Activated naive CD8-positive, alpha-beta T cell treated with anti-CD3 and anti-CD28 coated beads, Interleukin-2, amount 50 U/mL, for 24 hours (primary cell): ENCODE measurements at regions not wholly inside any gene's neighbourhood (a gene's known extent, or its start where the extent isn't known, plus 50 kb on each side); places are given as distances from the start of the nearest gene placed in this dataset.
A peak's percentile ranks its signal among the peaks of the same experiment; 100 is the strongest.

Experiments used
- ATAC-seq: fragments of 150-1000 bp; cut with Tn5 transposase; one replicate; pipeline ENCODE4 v1.10.0; 2021
- DNase-seq: peaks from one replicate; pipeline ENCODE4 v3.0.0; 2021
- H3K27ac Mint-ChIP-seq: one replicate; pipeline ENCODE4 v1.8.0; 2021; ENCODE audit warnings: mild to moderate bottlenecking, mixed read lengths
- H3K27me3 Mint-ChIP-seq: one replicate; pipeline ENCODE4 v1.8.0; 2021; ENCODE audit warnings: mixed read lengths
- H3K36me3 Mint-ChIP-seq: one replicate; pipeline ENCODE4 v1.8.0; 2021; ENCODE audit warnings: low read depth, mixed read lengths
- H3K4me1 Mint-ChIP-seq: one replicate; pipeline ENCODE4 v1.8.0; 2021; ENCODE audit warnings: mixed read lengths
- H3K4me3 Mint-ChIP-seq: one replicate; pipeline ENCODE4 v1.8.0; 2021; ENCODE audit warnings: mild to moderate bottlenecking, moderate library complexity, mixed read lengths
- H3K9me3 Mint-ChIP-seq: one replicate; pipeline ENCODE4 v1.8.0; 2021; ENCODE audit warnings: mixed read lengths

- Mint-ChIP-seq H3K4me1 (no peaks in the 10 kb centered on the region), H3K36me3 (no peaks in the 10 kb centered on the region), H3K27ac (no peak overlapping the region), H3K4me3 (no peak overlapping the region), H3K27me3 (peaks cover 19% of the 10 kb centered on the region), H3K9me3 (peaks cover under 1% of the 10 kb centered on the region)
- no peak for DNase-seq
- ATAC-seq = no peak
These were observed 93.9 kb downstream of the MATN1 start for GRCh38 chr1:30629501-30629900.

GRCh38 chr1:30627994-30628393 is 95.4 kb downstream of the MATN1 start:
- H3K9me3 Mint-ChIP-seq = peaks cover 13% of the 10 kb centered on the region
- no peaks in the 10 kb centered on the region for H3K4me1 Mint-ChIP-seq
- DNase-seq (no peak), ATAC-seq (no peak)
- H3K4me3 Mint-ChIP-seq = no peak overlapping the region
- no peaks in the 10 kb centered on the region for H3K36me3 Mint-ChIP-seq
- peaks cover 21% of the 10 kb centered on the region for H3K27me3 Mint-ChIP-seq
- no peak overlapping the region for H3K27ac Mint-ChIP-seq

- no peak overlapping the region for H3K27ac Mint-ChIP-seq
- ATAC-seq = no peak
- DNase-seq = no peak
- no peaks in the 10 kb centered on the region for H3K36me3 Mint-ChIP-seq
- H3K4me1 Mint-ChIP-seq = no peaks in the 10 kb centered on the region
- peaks cover 19% of the 10 kb centered on the region for H3K27me3 Mint-ChIP-seq
- H3K9me3 Mint-ChIP-seq = peaks cover 18% of the 10 kb centered on the region
- H3K4me3 Mint-ChIP-seq = no peak overlapping the region
These were observed 96.2 kb downstream of the MATN1 start for GRCh38 chr1:30627206-30627605.

- H3K9me3 Mint-ChIP-seq = peaks cover 19% of the 10 kb centered on the region
- H3K27me3 Mint-ChIP-seq = peaks cover 27% of the 10 kb centered on the region
- no peak overlapping the region for H3K27ac Mint-ChIP-seq
- ATAC-seq (no peak), DNase-seq (no peak)
- H3K4me1 Mint-ChIP-seq = peaks cover under 1% of the 10 kb centered on the region
- no peak overlapping the region for H3K4me3 Mint-ChIP-seq
- H3K36me3 Mint-ChIP-seq = no peaks in the 10 kb centered on the region
These were observed 100.0 kb downstream of the MATN1 start for GRCh38 chr1:30623431-30623830.

- no peak overlapping the region for H3K27ac Mint-ChIP-seq
These were observed 103.8 kb downstream of the MATN1 start for GRCh38 chr1:30619619-30620018.

GRCh38 chr1:30618335-30618747 is 105.0 kb downstream of the MATN1 start:
- Mint-ChIP-seq H3K4me3 (no peak overlapping the region), H3K4me1 (peaks cover 3% of the 10 kb centered on the region), H3K36me3 (no peaks in the 10 kb centered on the region), H3K27me3 (peaks cover 27% of the 10 kb centered on the region), H3K9me3 (peaks cover 9% of the 10 kb centered on the region), H3K27ac (no peak overlapping the region)
- DNase-seq (no peak), ATAC-seq (peak; percentile 67)

More at GRCh38 chr1:30619619-30620018, 103.8 kb downstream of the MATN1 start:
- H3K36me3 Mint-ChIP-seq = no peaks in the 10 kb centered on the region
- ATAC-seq = no peak
- H3K27me3 Mint-ChIP-seq = peaks cover 26% of the 10 kb centered on the region
- DNase-seq = no peak
- H3K4me3 Mint-ChIP-seq = no peak overlapping the region
- peaks cover 19% of the 10 kb centered on the region for H3K9me3 Mint-ChIP-seq
- peaks cover 3% of the 10 kb centered on the region for H3K4me1 Mint-ChIP-seq

GRCh38 chr1:30616759-30617158 is 106.6 kb downstream of the MATN1 start:
- no peak overlapping the region for H3K4me3 Mint-ChIP-seq
- no peaks in the 10 kb centered on the region for H3K36me3 Mint-ChIP-seq
- H3K27me3 Mint-ChIP-seq = peaks cover 23% of the 10 kb centered on the region
- H3K4me1 Mint-ChIP-seq = peaks cover 3% of the 10 kb centered on the region
- H3K27ac Mint-ChIP-seq = no peak overlapping the region
- no peak for ATAC-seq
- no peaks in the 10 kb centered on the region for H3K9me3 Mint-ChIP-seq
- no peak for DNase-seq

- H3K4me3 Mint-ChIP-seq = no peak overlapping the region
- no peak overlapping the region for H3K27ac Mint-ChIP-seq
- DNase-seq (no peak), ATAC-seq (no peak)
- H3K36me3 Mint-ChIP-seq = no peaks in the 10 kb centered on the region
- H3K27me3 Mint-ChIP-seq = peaks cover 26% of the 10 kb centered on the region
- no peaks in the 10 kb centered on the region for H3K9me3 Mint-ChIP-seq
- peaks cover 3% of the 10 kb centered on the region for H3K4me1 Mint-ChIP-seq
These were observed 107.4 kb downstream of the MATN1 start for GRCh38 chr1:30615816-30616590.

GRCh38 chr1:30615076-30615795 is 108.1 kb downstream of the MATN1 start:
- H3K27ac Mint-ChIP-seq = no peak overlapping the region
- ATAC-seq (no peak), DNase-seq (no peak)
- no peaks in the 10 kb centered on the region for H3K36me3 Mint-ChIP-seq
- peaks cover 3% of the 10 kb centered on the region for H3K4me1 Mint-ChIP-seq
- peaks cover 24% of the 10 kb centered on the region for H3K27me3 Mint-ChIP-seq
- H3K9me3 Mint-ChIP-seq = no peaks in the 10 kb centered on the region
- H3K4me3 Mint-ChIP-seq = no peak overlapping the region

- DNase-seq = no peak
- H3K4me1 Mint-ChIP-seq = peaks cover under 1% of the 10 kb centered on the region
- no peak for ATAC-seq
- no peaks in the 10 kb centered on the region for H3K9me3 Mint-ChIP-seq
- H3K36me3 Mint-ChIP-seq = no peaks in the 10 kb centered on the region
- H3K4me3 Mint-ChIP-seq = no peak overlapping the region
- H3K27ac Mint-ChIP-seq = no peak overlapping the region
- peaks cover 13% of the 10 kb centered on the region for H3K27me3 Mint-ChIP-seq
These were observed 110.2 kb downstream of the MATN1 start for GRCh38 chr1:30613188-30613587.

- no peak for ATAC-seq
- DNase-seq = no peak
- no peaks in the 10 kb centered on the region for H3K4me1 Mint-ChIP-seq
- H3K27me3 Mint-ChIP-seq = peaks cover 13% of the 10 kb centered on the region
- no peak overlapping the region for H3K4me3 Mint-ChIP-seq
- no peaks in the 10 kb centered on the region for H3K9me3 Mint-ChIP-seq
- H3K27ac Mint-ChIP-seq = no peak overlapping the region
- H3K36me3 Mint-ChIP-seq = no peaks in the 10 kb centered on the region
These were observed 110.8 kb downstream of the MATN1 start for GRCh38 chr1:30612536-30613065.

GRCh38 chr1:30611741-30612309 is 111.6 kb downstream of the MATN1 start:
- H3K27ac Mint-ChIP-seq = no peak overlapping the region

GRCh38 chr1:30610917-30611316 is 112.5 kb downstream of the MATN1 start:
- no peak for ATAC-seq
- H3K4me3 Mint-ChIP-seq = no peak overlapping the region
- no peaks in the 10 kb centered on the region for H3K36me3 Mint-ChIP-seq

More at GRCh38 chr1:30611741-30612309, 111.6 kb downstream of the MATN1 start:
- Mint-ChIP-seq H3K9me3 (no peaks in the 10 kb centered on the region), H3K36me3 (no peaks in the 10 kb centered on the region), H3K4me3 (no peak overlapping the region), H3K27me3 (peaks cover 12% of the 10 kb centered on the region), H3K4me1 (no peaks in the 10 kb centered on the region)
- ATAC-seq (no peak), DNase-seq (no peak)

GRCh38 chr1:30609999-30610345 is 113.4 kb downstream of the MATN1 start:
- no peak overlapping the region for H3K27ac Mint-ChIP-seq
- DNase-seq = no peak
- no peak for ATAC-seq
- no peaks in the 10 kb centered on the region for H3K9me3 Mint-ChIP-seq
- no peak overlapping the region for H3K4me3 Mint-ChIP-seq
- no peaks in the 10 kb centered on the region for H3K36me3 Mint-ChIP-seq
- peaks cover 12% of the 10 kb centered on the region for H3K27me3 Mint-ChIP-seq
- no peaks in the 10 kb centered on the region for H3K4me1 Mint-ChIP-seq

More at GRCh38 chr1:30610917-30611316, 112.5 kb downstream of the MATN1 start:
- H3K27me3 Mint-ChIP-seq = peaks cover 10% of the 10 kb centered on the region
- no peak overlapping the region for H3K27ac Mint-ChIP-seq
- no peak for DNase-seq
- H3K4me1 Mint-ChIP-seq = no peaks in the 10 kb centered on the region
- H3K9me3 Mint-ChIP-seq = no peaks in the 10 kb centered on the region
